Nephron (organoid): ENCODE measurements at regions not wholly inside any gene's neighbourhood (a gene's known extent, or its start where the extent isn't known, plus 50 kb on each side); places are given as distances from the start of the nearest gene placed in this dataset.

Experiments
- H3K27ac Mint-ChIP-seq, 3 experiments: 2 replicates each; pipeline ENCODE4 v1.8.0; 2020; ENCODE audit warnings: mixed read lengths in 3 of 3, mild to moderate bottlenecking in 2 of 3, moderate library complexity in 1 of 3
- H3K27me3 Mint-ChIP-seq: 2 replicates; pipeline ENCODE4 v1.8.0; 2021; ENCODE audit warnings: low read depth, mild to moderate bottlenecking, moderate library complexity, mixed read lengths
- H3K36me3 Mint-ChIP-seq: 2 replicates; pipeline ENCODE4 v1.8.0; 2020; ENCODE audit warnings: low read depth, mixed read lengths
- H3K4me1 Mint-ChIP-seq: 2 replicates; pipeline ENCODE4 v1.8.0; 2020; ENCODE audit warnings: mixed read lengths
- H3K4me3 Mint-ChIP-seq, 3 experiments: 2 replicates each; pipeline ENCODE4 v1.8.0; 2020; ENCODE audit warnings: mild to moderate bottlenecking in 3 of 3, mixed read lengths in 3 of 3, moderate library complexity in 2 of 3
- H3K9me3 Mint-ChIP-seq: 2 replicates; pipeline ENCODE4 v1.8.0; 2020; ENCODE audit warnings: mixed read lengths
- TF ChIP-seq, protein P1 (sequence below), 3 experiments: fragments of 200-600 bp; sonication (generic); IDR thresholded peaks; one replicate each; pipeline ENCODE4 v1.5.0; 2021; ENCODE audit warnings: antibody characterized with exemption in 3 of 3; ENCODE audit not compliant: unreplicated experiment in 3 of 3

DNA sequence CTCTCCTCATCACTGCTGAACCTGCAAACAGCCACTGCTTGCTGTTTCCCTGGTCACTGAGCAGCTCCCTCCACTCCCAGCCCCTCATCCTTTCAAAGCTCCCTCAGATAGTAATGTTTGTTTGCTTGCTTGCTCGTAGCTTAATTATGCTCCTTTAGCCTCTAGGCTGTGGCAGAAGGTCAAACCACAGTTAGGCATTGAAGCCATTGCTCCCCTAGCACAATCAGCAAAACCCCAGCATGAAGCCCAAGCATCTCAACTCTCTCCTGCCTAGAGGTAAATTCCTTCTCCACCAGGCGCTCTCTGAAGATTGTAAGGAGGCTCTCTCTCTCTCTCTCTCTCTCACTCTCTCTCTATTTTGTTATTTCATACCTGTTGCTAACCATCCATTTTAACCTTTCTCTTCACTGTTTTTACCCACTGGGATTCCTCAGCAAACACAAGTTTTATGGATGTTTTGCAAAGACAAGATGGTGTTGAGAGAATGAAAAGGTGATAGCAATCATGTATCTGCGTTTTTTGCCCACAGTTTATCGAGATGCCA lies 135.9 kb upstream of the HNRNPA3 start:
- Mint-ChIP-seq H3K36me3 (no peaks in the 10 kb centered on the region), H3K27ac (peak overlapping the region; percentile 69 to 95 (median 86)), H3K27me3 (peaks cover 5% of the 10 kb centered on the region), H3K4me3 (no peak overlapping the region), H3K4me1 (peaks cover 37% of the 10 kb centered on the region), H3K9me3 (no peaks in the 10 kb centered on the region)
- TF ChIP-seq, protein P1, sequence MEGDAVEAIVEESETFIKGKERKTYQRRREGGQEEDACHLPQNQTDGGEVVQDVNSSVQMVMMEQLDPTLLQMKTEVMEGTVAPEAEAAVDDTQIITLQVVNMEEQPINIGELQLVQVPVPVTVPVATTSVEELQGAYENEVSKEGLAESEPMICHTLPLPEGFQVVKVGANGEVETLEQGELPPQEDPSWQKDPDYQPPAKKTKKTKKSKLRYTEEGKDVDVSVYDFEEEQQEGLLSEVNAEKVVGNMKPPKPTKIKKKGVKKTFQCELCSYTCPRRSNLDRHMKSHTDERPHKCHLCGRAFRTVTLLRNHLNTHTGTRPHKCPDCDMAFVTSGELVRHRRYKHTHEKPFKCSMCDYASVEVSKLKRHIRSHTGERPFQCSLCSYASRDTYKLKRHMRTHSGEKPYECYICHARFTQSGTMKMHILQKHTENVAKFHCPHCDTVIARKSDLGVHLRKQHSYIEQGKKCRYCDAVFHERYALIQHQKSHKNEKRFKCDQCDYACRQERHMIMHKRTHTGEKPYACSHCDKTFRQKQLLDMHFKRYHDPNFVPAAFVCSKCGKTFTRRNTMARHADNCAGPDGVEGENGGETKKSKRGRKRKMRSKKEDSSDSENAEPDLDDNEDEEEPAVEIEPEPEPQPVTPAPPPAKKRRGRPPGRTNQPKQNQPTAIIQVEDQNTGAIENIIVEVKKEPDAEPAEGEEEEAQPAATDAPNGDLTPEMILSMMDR (IDR thresholded peaks at IDR 0.05; ENCODE audit: unreplicated experiment in 3 of 3), result no peak

DNA sequence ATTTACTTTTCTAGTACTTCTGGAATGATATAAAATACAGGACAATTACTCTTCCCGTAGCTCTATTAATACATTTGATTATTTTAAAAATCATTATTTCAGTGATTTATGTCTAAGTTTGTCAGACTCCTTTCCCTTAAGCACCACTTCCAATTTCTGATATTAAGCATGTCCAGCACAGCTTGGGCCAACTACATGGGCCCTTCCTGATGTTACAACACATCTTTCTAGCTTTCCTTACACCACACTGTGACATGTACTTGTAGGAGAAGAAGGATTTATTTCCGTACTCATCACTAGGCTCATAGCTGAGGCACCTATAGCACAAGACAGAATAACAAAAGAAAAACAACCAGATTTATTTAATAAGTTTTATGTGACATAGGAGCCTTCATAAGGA lies 134.8 kb upstream of the HNRNPA3 start:
- no peak overlapping the region for H3K4me3 Mint-ChIP-seq
- TF ChIP-seq, protein P1 (IDR thresholded peaks at IDR 0.05; ENCODE audit: unreplicated experiment in 3 of 3), result no peak
- no peaks in the 10 kb centered on the region for H3K36me3 Mint-ChIP-seq
- H3K9me3 Mint-ChIP-seq, result no peaks in the 10 kb centered on the region
- H3K27me3 Mint-ChIP-seq, result peaks cover 8% of the 10 kb centered on the region
- H3K4me1 Mint-ChIP-seq, result peaks cover 30% of the 10 kb centered on the region
- H3K27ac Mint-ChIP-seq, result peak overlapping the region in 1 of 3 experiments; percentile 4

DNA sequence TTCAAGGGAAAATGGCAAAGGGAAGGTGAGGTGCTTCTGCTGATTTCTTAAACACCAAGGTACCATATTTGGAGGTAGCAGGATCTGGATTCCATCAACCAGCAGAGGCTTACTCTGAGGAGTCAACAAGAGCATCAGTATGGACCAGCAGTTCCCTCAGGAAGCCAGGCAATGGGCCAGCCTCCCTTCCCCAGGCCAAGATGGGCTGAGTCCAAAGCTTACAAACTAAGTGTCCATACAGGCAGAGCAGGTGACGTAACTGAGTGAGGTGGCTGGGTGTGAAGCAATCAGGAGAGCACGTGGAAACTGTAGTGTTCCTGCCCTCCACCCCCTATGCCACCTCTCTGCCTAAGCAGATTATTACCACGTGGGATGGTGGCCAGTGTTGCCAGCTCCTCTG lies 134.2 kb upstream of the HNRNPA3 start:
- Mint-ChIP-seq H3K27me3 (peaks cover 8% of the 10 kb centered on the region), H3K27ac (peak overlapping the region in 1 of 3 experiments; percentile 4), H3K9me3 (no peaks in the 10 kb centered on the region), H3K4me3 (no peak overlapping the region), H3K4me1 (peaks cover 24% of the 10 kb centered on the region), H3K36me3 (no peaks in the 10 kb centered on the region)
- TF ChIP-seq, protein P1 (IDR thresholded peaks at IDR 0.05; ENCODE audit: unreplicated experiment in 3 of 3), result no peak

DNA sequence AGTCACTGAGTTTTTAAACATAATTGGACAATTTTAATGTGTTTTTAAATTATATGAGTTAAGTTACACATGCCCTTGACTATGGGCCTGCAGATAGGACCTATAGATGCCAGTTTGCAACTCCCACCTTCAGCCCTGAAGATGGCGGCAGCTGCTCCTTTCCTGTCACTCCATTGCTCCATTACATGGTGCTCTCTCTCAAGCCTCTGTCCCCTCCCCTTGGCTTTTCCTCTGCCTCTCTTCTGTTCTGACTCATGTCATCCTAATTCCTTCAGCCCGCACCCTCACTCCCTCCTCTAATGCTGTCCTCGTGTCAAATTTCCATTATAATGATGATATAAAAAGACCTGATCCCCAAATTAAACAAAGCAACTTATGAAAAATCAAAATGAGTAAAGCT lies 133.7 kb upstream of the HNRNPA3 start:
- H3K36me3 Mint-ChIP-seq, result no peaks in the 10 kb centered on the region
- TF ChIP-seq, protein P1 (IDR thresholded peaks at IDR 0.05; ENCODE audit: unreplicated experiment in 3 of 3), result no peak
- no peaks in the 10 kb centered on the region for H3K9me3 Mint-ChIP-seq
- no peak overlapping the region for H3K4me3 Mint-ChIP-seq
- peaks cover 19% of the 10 kb centered on the region for H3K4me1 Mint-ChIP-seq
- peak overlapping the region in 2 of 3 experiments; percentile 14 to 54 for H3K27ac Mint-ChIP-seq
- H3K27me3 Mint-ChIP-seq, result peaks cover 8% of the 10 kb centered on the region

DNA sequence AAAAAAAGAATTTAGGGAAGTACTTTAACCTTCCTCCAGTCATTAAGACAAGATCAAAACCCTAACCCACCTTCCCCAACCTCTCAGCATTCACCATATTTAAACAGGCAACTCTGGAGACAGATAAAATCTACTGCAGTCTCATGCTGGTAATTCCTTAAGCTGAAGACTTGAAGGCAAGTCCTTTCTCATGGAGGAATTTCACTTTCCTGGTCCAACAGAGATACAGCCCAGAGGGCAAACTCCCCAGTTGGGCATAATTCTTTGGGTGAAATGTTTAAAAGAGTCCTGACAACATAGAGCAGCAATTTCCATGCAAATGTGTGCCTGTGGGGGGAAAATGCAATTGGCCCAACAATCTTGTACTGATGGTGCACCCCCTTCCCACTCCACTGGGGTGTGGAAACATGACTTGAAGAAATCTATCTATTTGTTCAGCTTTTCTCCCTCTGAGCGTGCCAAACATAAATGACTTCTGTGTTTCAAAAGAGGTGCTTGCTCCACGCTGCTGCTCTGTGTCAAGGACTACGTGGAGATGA lies 131.8 kb upstream of the HNRNPA3 start:
- no peaks in the 10 kb centered on the region for H3K36me3 Mint-ChIP-seq
- TF ChIP-seq, protein P1 (IDR thresholded peaks at IDR 0.05; ENCODE audit: unreplicated experiment in 3 of 3), result no peak
- no peaks in the 10 kb centered on the region for H3K9me3 Mint-ChIP-seq
- H3K27ac Mint-ChIP-seq, result no peak overlapping the region
- no peak overlapping the region for H3K4me3 Mint-ChIP-seq
- peaks cover 14% of the 10 kb centered on the region for H3K4me1 Mint-ChIP-seq
- peaks cover 8% of the 10 kb centered on the region for H3K27me3 Mint-ChIP-seq

DNA sequence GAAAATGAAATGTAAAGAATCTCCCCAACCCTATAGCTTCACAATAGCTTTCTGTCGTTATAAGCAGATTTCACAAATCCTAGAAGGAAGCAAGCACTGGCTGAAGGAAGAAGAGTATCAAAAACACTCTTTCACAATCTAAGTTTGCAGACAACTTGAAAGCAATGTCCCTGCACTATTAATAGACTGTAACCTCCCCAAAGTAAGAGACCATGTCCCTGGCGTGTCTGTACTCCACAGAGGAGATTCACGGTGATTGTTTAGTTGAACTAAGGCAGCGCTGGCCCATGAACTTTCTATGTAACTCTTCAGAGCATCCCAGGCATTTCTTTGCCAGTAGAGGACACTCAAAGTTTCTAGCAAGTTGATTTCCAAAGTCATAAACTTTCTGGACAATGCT lies 128.0 kb upstream of the HNRNPA3 start:
- Mint-ChIP-seq H3K4me3 (no peak overlapping the region), H3K27me3 (peaks cover 4% of the 10 kb centered on the region), H3K27ac (peak overlapping the region; percentile 84 to 97 (median 88)), H3K36me3 (no peaks in the 10 kb centered on the region), H3K9me3 (no peaks in the 10 kb centered on the region), H3K4me1 (peaks cover 11% of the 10 kb centered on the region)
- TF ChIP-seq, protein P1 (IDR thresholded peaks at IDR 0.05; ENCODE audit: unreplicated experiment in 3 of 3), result no peak
